ENCODE measurements at regions not wholly inside any gene's neighbourhood (a gene's known extent, or its start where the extent isn't known, plus 50 kb on each side); places are given as distances from the start of the nearest gene placed in this dataset.

- Histone ChIP-seq H3K4me3 (no peak overlapping the region), H3K27me3 (no peaks in the 10 kb centered on the region), H3K27ac (no peak overlapping the region), H3K4me1 (no peaks in the 10 kb centered on the region), H3K9me3 (no peaks in the 10 kb centered on the region), H3K36me3 (no peaks in the 10 kb centered on the region)
- TF ChIP-seq POLR2A (IDR thresholded peaks at IDR 0.05), result no peak
- TF ChIP-seq CTCF (IDR thresholded peaks at IDR 0.05), result no peak
- no peak for DNase-seq
Observed at GRCh38 chr5:96067251-96067650, 105.6 kb upstream of the ELL2 start.

- H3K4me3 ChIP-seq, result no peak overlapping the region
- H3K27me3 ChIP-seq, result no peaks in the 10 kb centered on the region
- no peak for TF ChIP-seq CTCF (IDR thresholded peaks at IDR 0.05)
- no peak for TF ChIP-seq POLR2A (IDR thresholded peaks at IDR 0.05)
- H3K9me3 ChIP-seq, result no peaks in the 10 kb centered on the region
- no peak for DNase-seq
- no peak overlapping the region for H3K27ac ChIP-seq
- H3K4me1 ChIP-seq, result no peaks in the 10 kb centered on the region
- no peaks in the 10 kb centered on the region for H3K36me3 ChIP-seq
Observed at GRCh38 chr5:96066386-96066719, 104.7 kb upstream of the ELL2 start.

GRCh38 chr5:96065685-96066385 lies 104.2 kb upstream of the ELL2 start:
- no peaks in the 10 kb centered on the region for H3K27me3 ChIP-seq

GRCh38 chr5:96064877-96065276 lies 103.2 kb upstream of the ELL2 start:
- no peak for DNase-seq
- no peaks in the 10 kb centered on the region for H3K9me3 ChIP-seq
- TF ChIP-seq CTCF (IDR thresholded peaks at IDR 0.05), result no peak
- TF ChIP-seq POLR2A (IDR thresholded peaks at IDR 0.05), result no peak
- no peaks in the 10 kb centered on the region for H3K4me1 ChIP-seq
- H3K27me3 ChIP-seq, result no peaks in the 10 kb centered on the region
- H3K4me3 ChIP-seq, result no peak overlapping the region
- no peak overlapping the region for H3K27ac ChIP-seq
- H3K36me3 ChIP-seq, result no peaks in the 10 kb centered on the region

More at GRCh38 chr5:96065685-96066385, 104.2 kb upstream of the ELL2 start:
- no peak for TF ChIP-seq CTCF (IDR thresholded peaks at IDR 0.05)
- TF ChIP-seq POLR2A (IDR thresholded peaks at IDR 0.05), result no peak
- no peaks in the 10 kb centered on the region for H3K9me3 ChIP-seq
- H3K4me3 ChIP-seq, result no peak overlapping the region
- no peaks in the 10 kb centered on the region for H3K36me3 ChIP-seq
- no peak overlapping the region for H3K27ac ChIP-seq
- DNase-seq, result no peak
- H3K4me1 ChIP-seq, result no peaks in the 10 kb centered on the region

GRCh38 chr5:96062836-96063235 lies 101.2 kb upstream of the ELL2 start:
- no peaks in the 10 kb centered on the region for H3K27me3 ChIP-seq
- no peak for DNase-seq
- no peaks in the 10 kb centered on the region for H3K36me3 ChIP-seq
- no peaks in the 10 kb centered on the region for H3K9me3 ChIP-seq
- no peak overlapping the region for H3K4me3 ChIP-seq
- no peaks in the 10 kb centered on the region for H3K4me1 ChIP-seq
- no peak overlapping the region for H3K27ac ChIP-seq
- no peak for TF ChIP-seq POLR2A (IDR thresholded peaks at IDR 0.05)
- no peak for TF ChIP-seq CTCF (IDR thresholded peaks at IDR 0.05)

GRCh38 chr5:96058084-96058483 lies 96.4 kb upstream of the ELL2 start:
- Histone ChIP-seq H3K9me3 (no peaks in the 10 kb centered on the region), H3K27ac (no peak overlapping the region), H3K27me3 (no peaks in the 10 kb centered on the region), H3K4me3 (no peak overlapping the region), H3K4me1 (no peaks in the 10 kb centered on the region), H3K36me3 (no peaks in the 10 kb centered on the region)
- no peak for TF ChIP-seq POLR2A (IDR thresholded peaks at IDR 0.05)
- no peak for TF ChIP-seq CTCF (IDR thresholded peaks at IDR 0.05)
- DNase-seq, result no peak
